H1 (cell line): ENCODE measurements at regions not wholly inside any gene's neighbourhood (a gene's known extent, or its start where the extent isn't known, plus 50 kb on each side); places are given as distances from the start of the nearest gene placed in this dataset.

Experiments
- CBX5 ChIP-seq: fragments of 300-800, 300-1000 bp; sonication (generic); IDR thresholded peaks from 2 replicates; pipeline ENCODE4 v1.7.1; 2016; ENCODE audit warnings: antibody characterized with exemption, low read length, low read depth
- CHD2 ChIP-seq: IDR thresholded peaks from 2 replicates; pipeline ENCODE4 v1.6.1; 2012; ENCODE audit warnings: low read length, improper control_type of control experiment
- CHD7 ChIP-seq: fragments of 300-600 bp; sonication (generic); IDR thresholded peaks from 2 replicates; pipeline ENCODE4 v1.7.1; 2012; ENCODE audit warnings: low read length, moderate library complexity, mild to moderate bottlenecking, inconsistent platforms; ENCODE audit not compliant: insufficient replicate concordance
- CTCF ChIP-seq, 3 experiments: IDR thresholded peaks; 1 replicate in 2 of 3; 2 replicates in 1 of 3; pipeline versions ENCODE4 v1.5.1 to v1.6.1; 2011; ENCODE audit warnings: low read length in 3 of 3, mild to moderate bottlenecking in 3 of 3, inconsistent platforms in 2 of 3, low read depth in 1 of 3, moderate library complexity in 1 of 3; ENCODE audit not compliant: insufficient read depth in 1 of 3; ENCODE audit errors: control extremely low read depth in 1 of 3
- JUN ChIP-seq: IDR thresholded peaks from 2 replicates; pipeline ENCODE4 v1.6.1; 2011; ENCODE audit warnings: low read depth, mild to moderate bottlenecking, improper control_type of control experiment, low read length
- PHF8 ChIP-seq: fragments of 200-600 bp; sonication (generic); conservative IDR thresholded peaks from 2 replicates; pipeline ENCODE4 v1.7.1; 2012; ENCODE audit warnings: low read depth, mild to moderate bottlenecking, inconsistent platforms, low read length, moderate library complexity
- POU5F1 ChIP-seq: IDR thresholded peaks from 2 replicates; pipeline ENCODE4 v1.6.1; 2011; ENCODE audit warnings: low read depth, mild to moderate bottlenecking, low read length, moderate library complexity
- SP2 ChIP-seq: IDR thresholded peaks from 2 replicates; pipeline ENCODE4 v1.6.1; 2012; ENCODE audit warnings: mild to moderate bottlenecking, low read length, inconsistent platforms
- TAF7 ChIP-seq: optimal IDR thresholded peaks from 2 replicates; pipeline ENCODE3; 2011; ENCODE audit warnings: low read depth, mild to moderate bottlenecking, inconsistent platforms, low read length, moderate library complexity, borderline replicate concordance
- YY1 ChIP-seq: IDR thresholded peaks from 2 replicates; pipeline ENCODE4 v1.6.1; 2011; ENCODE audit warnings: low read depth, mild to moderate bottlenecking, low read length

GRCh38 chr3:74384159-74384558 is 230.3 kb downstream of the CNTN3 start (continued):
- no peak for TF ChIP-seq CHD7
- no peak for TF ChIP-seq CHD2
- no peak for TF ChIP-seq JUN
- no peak for TF ChIP-seq YY1
- TF ChIP-seq CTCF (IDR thresholded peaks at IDR 0.05; ENCODE audit: control extremely low read depth in 1 of 3, insufficient read depth in 1 of 3, low read depth in 1 of 3, low read length in 3 of 3) = no peak
- no peak for TF ChIP-seq TAF7
- no peak for TF ChIP-seq CBX5
- no peak for TF ChIP-seq POU5F1
- no peak for TF ChIP-seq PHF8
- TF ChIP-seq SP2 = no peak
